Natural killer cell (primary cell): ENCODE measurements at regions not wholly inside any gene's neighbourhood (a gene's known extent, or its start where the extent isn't known, plus 50 kb on each side); places are given as distances from the start of the nearest gene placed in this dataset.

ENCODE experiments used
- ATAC-seq, 3 donors: fragments of 150-1000 bp in 2 of 3; fragments of 200-7000 bp in 1 of 3; cut with Tn5 transposase; 1 replicate in 1 of 3; 2 replicates in 2 of 3; pipeline ENCODE4 v1.10.0; 2021; ENCODE audit warnings: mild to moderate bottlenecking in 2 of 3, moderate library complexity in 2 of 3
- DNase-seq, 2 donors: peaks; one replicate each; pipeline versions ENCODE4 v3.0.0 to v3.0.0-alpha.2; 2013 to 2021; ENCODE audit warnings: mixed read lengths in 1 of 2
- H3K27ac ChIP-seq: one replicate; pipeline ENCODE4 v1.5.1; 2013; ENCODE audit warnings: mild to moderate bottlenecking, low read length
- H3K27me3 ChIP-seq: one replicate; pipeline ENCODE4 v1.6.1; 2013; ENCODE audit warnings: low read length; ENCODE audit not compliant: control insufficient read depth, insufficient read depth
- H3K36me3 ChIP-seq: one replicate; pipeline ENCODE4 v1.6.1; 2013; ENCODE audit warnings: low read length; ENCODE audit not compliant: control insufficient read depth, insufficient read depth
- H3K4me1 ChIP-seq: one replicate; pipeline ENCODE4 v1.6.1; 2013; ENCODE audit warnings: low read length; ENCODE audit not compliant: control insufficient read depth, insufficient read depth
- H3K4me3 ChIP-seq: one replicate; pipeline ENCODE4 v1.5.1; 2013; ENCODE audit warnings: low read length
- H3K9me3 ChIP-seq: one replicate; pipeline ENCODE4 v1.6.1; 2013; ENCODE audit warnings: low read length; ENCODE audit not compliant: control insufficient read depth, insufficient read depth
- H3K27ac Mint-ChIP-seq, 2 donors: one replicate each; pipeline ENCODE4 v1.8.0; 2022; ENCODE audit warnings: mild to moderate bottlenecking in 2 of 2, mixed read lengths in 2 of 2, moderate library complexity in 1 of 2
- H3K27me3 Mint-ChIP-seq, 2 donors: one replicate each; pipeline ENCODE4 v1.8.0; 2022; ENCODE audit warnings: low read depth in 2 of 2, mixed read lengths in 2 of 2
- H3K36me3 Mint-ChIP-seq: one replicate; pipeline ENCODE4 v1.8.0; 2022; ENCODE audit warnings: mixed read lengths
- H3K4me1 Mint-ChIP-seq, 2 donors: one replicate each; pipeline ENCODE4 v1.8.0; 2022; ENCODE audit warnings: mixed read lengths in 2 of 2
- H3K4me3 Mint-ChIP-seq: one replicate; pipeline ENCODE4 v1.8.0; 2022; ENCODE audit warnings: mild to moderate bottlenecking, moderate library complexity, mixed read lengths
- H3K9me3 Mint-ChIP-seq, 2 donors: one replicate each; pipeline ENCODE4 v1.8.0; 2022; ENCODE audit warnings: mixed read lengths in 2 of 2
- WGBS: methylation state at CpG from one replicate; pipeline ENCODE4 v1.1.7; 2013; ENCODE audit warnings: missing lambda C conversion rate; ENCODE audit not compliant: insufficient coverage; 5-methylcytosine and 5-hydroxymethylcytosine counted together
- intact Hi-C: fragments of 100-400 bp; cut with micrococcal nuclease; formaldehyde crosslinking; loops from one replicate; pipeline ENCODE4 v1.14.2; 2022
- TF ChIP-seq, protein P1 (sequence below): fragments of 200-600 bp; IDR thresholded peaks from one replicate; pipeline ENCODE4 v1.8.0; 2022; ENCODE audit warnings: antibody characterized with exemption

DNA sequence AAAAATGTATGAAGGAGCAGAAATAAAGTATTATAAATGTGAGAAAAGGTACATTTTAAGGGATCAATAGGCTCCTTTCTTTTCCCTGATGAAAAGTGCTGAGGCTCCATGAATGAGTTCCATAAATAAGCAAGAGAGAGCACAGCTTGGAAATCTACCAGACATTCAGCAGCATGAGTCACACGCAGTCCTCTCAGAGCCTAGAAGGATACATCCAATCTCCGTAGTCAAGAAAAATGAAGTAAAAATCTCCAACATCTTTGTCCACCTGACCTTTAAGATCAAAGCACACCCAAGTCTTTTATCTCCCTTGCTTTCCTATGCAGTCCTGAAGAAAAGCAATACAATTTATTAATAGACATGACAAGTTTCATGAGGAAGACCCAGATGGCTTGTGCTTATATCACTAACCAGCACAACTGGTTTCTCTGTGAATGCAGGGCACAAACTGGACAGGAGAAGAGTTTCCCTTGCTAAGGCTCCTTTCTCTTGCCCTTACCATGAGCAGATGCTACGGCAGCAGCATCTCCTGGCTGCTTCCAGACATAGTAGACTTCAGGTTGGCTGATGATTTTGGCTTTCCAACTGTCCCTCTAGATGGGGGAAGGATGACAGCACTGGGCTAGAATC lies 730.8 kb downstream of the EFNB2 start:
- intact Hi-C loops: no loop called here
- Histone ChIP-seq H3K36me3 (no peaks in the 10 kb centered on the region), H3K4me1 (no peaks in the 10 kb centered on the region), H3K27me3 (no peaks in the 10 kb centered on the region), H3K4me3 (no peak overlapping the region), H3K9me3 (no peaks in the 10 kb centered on the region), H3K27ac (no peak overlapping the region)
- no peak for ATAC-seq
- DNase-seq: no peak
- no peaks in the 10 kb centered on the region for H3K27me3 Mint-ChIP-seq
- no peak overlapping the region for H3K27ac Mint-ChIP-seq
- H3K9me3 Mint-ChIP-seq: peaks cover 2 to 10% of the 10 kb centered on the region in 2 donors
- no peak overlapping the region for H3K4me3 Mint-ChIP-seq
- no peaks in the 10 kb centered on the region for H3K36me3 Mint-ChIP-seq
- TF ChIP-seq, protein P1, sequence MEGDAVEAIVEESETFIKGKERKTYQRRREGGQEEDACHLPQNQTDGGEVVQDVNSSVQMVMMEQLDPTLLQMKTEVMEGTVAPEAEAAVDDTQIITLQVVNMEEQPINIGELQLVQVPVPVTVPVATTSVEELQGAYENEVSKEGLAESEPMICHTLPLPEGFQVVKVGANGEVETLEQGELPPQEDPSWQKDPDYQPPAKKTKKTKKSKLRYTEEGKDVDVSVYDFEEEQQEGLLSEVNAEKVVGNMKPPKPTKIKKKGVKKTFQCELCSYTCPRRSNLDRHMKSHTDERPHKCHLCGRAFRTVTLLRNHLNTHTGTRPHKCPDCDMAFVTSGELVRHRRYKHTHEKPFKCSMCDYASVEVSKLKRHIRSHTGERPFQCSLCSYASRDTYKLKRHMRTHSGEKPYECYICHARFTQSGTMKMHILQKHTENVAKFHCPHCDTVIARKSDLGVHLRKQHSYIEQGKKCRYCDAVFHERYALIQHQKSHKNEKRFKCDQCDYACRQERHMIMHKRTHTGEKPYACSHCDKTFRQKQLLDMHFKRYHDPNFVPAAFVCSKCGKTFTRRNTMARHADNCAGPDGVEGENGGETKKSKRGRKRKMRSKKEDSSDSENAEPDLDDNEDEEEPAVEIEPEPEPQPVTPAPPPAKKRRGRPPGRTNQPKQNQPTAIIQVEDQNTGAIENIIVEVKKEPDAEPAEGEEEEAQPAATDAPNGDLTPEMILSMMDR: no peak
- WGBS: 92% methylated on average over 3 of the region's 3 CpGs
- H3K4me1 Mint-ChIP-seq: no peaks in the 10 kb centered on the region

DNA sequence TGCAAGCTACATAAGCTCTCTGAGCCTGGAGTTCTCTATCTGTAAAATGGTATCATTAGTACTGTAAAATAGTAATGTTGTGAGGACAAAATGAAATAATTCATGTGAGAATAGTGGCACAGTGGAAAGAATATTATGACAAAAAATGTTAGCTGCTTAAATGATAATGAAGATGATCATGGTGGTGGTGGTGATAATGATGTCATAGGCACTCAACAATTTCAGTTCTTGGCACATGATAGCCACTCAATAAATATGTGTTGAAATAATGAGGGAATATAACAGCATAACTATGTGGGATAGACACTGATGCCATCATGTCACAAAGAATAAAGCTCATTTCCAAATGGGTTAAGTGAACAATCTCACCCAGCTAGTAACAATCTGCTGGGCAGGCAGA lies 736.3 kb downstream of the EFNB2 start:
- DNase-seq (no peak), ATAC-seq (no peak)
- no peak overlapping the region for H3K4me3 Mint-ChIP-seq
- H3K9me3 Mint-ChIP-seq: peaks cover 3 to 7% of the 10 kb centered on the region in 2 donors
- H3K27me3 Mint-ChIP-seq: no peaks in the 10 kb centered on the region
- TF ChIP-seq, protein P1: no peak
- H3K4me1 Mint-ChIP-seq: no peaks in the 10 kb centered on the region
- H3K36me3 Mint-ChIP-seq: no peaks in the 10 kb centered on the region
- H3K36me3 ChIP-seq: no peaks in the 10 kb centered on the region
- intact Hi-C loops: no loop called here
- H3K9me3 ChIP-seq: no peaks in the 10 kb centered on the region
- H3K27ac ChIP-seq: no peak overlapping the region
- H3K4me1 ChIP-seq: no peaks in the 10 kb centered on the region
- no peak overlapping the region for H3K4me3 ChIP-seq
- H3K27me3 ChIP-seq: no peaks in the 10 kb centered on the region
- no peak overlapping the region for H3K27ac Mint-ChIP-seq

DNA sequence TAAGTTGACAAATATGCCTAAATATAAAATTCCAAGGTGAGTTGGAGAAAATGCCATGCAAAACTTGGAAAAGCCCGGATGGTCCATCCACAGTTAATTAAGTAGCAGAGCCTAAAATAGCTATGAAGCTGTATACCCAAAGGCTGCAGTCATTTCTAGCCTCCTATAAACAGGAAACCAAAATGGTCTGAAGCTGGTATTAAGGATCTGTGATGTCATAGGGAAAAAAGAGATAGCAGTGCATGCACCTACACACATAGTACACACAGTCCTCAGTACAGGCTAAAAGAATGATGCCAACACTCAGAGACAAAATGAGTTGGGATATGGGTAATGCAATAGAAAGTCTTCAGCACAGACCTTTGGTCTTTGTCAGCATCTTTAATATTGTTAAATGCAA lies 736.9 kb downstream of the EFNB2 start:
- TF ChIP-seq, protein P1: no peak
- 30% methylated on average over 1 of the region's 1 CpG for WGBS
- H3K4me3 ChIP-seq: no peak overlapping the region
- no peak overlapping the region for H3K27ac ChIP-seq
- Mint-ChIP-seq H3K9me3 (peaks cover 6 to 10% of the 10 kb centered on the region in 2 donors), H3K27me3 (no peaks in the 10 kb centered on the region), H3K4me3 (no peak overlapping the region), H3K36me3 (no peaks in the 10 kb centered on the region), H3K27ac (no peak overlapping the region), H3K4me1 (no peaks in the 10 kb centered on the region)
- H3K36me3 ChIP-seq: no peaks in the 10 kb centered on the region
- H3K9me3 ChIP-seq: no peaks in the 10 kb centered on the region
- ATAC-seq (no peak), DNase-seq (no peak)
- intact Hi-C loops: no loop called here
- no peaks in the 10 kb centered on the region for H3K27me3 ChIP-seq
- no peaks in the 10 kb centered on the region for H3K4me1 ChIP-seq

DNA sequence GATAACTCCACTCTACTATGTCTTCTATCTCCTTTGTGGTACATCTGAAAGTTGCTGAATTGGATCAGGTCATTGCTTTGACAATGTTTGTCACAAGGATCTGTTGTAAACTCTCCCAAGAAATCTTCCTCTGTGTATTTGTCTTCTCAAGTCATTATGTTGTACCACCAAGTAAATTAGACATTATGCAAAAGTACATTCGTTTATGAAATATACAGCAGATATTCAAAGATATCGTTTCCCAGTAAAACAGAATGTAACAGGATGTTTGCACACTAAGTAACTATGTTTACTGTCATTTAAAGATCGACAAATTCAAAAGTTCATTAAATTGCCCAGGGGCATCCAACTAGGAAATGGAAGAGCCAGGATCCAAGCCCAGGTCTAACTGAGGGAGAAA lies 739.4 kb downstream of the EFNB2 start:
- Mint-ChIP-seq H3K27ac (no peak overlapping the region), H3K9me3 (peaks cover 6 to 13% of the 10 kb centered on the region in 2 donors), H3K4me3 (no peak overlapping the region), H3K36me3 (no peaks in the 10 kb centered on the region), H3K27me3 (no peaks in the 10 kb centered on the region), H3K4me1 (no peaks in the 10 kb centered on the region)
- Histone ChIP-seq H3K9me3 (no peaks in the 10 kb centered on the region), H3K27me3 (no peaks in the 10 kb centered on the region), H3K4me3 (no peak overlapping the region), H3K4me1 (no peaks in the 10 kb centered on the region), H3K27ac (no peak overlapping the region), H3K36me3 (no peaks in the 10 kb centered on the region)
- ATAC-seq: no peak
- WGBS: 93% methylated on average over 2 of the region's 3 CpGs
- TF ChIP-seq, protein P1: no peak
- intact Hi-C loops: no loop called here
- DNase-seq: no peak
